Prostate gland (tissue), 2 donors: ENCODE measurements at regions not wholly inside any gene's neighbourhood (a gene's known extent, or its start where the extent isn't known, plus 50 kb on each side); places are given as distances from the start of the nearest gene placed in this dataset.

Source experiments
- POLR2A ChIP-seq: fragments of 450-650 bp; IDR thresholded peaks from one replicate; pipeline ENCODE4 v1.6.1; 2016; ENCODE audit warnings: antibody characterized with exemption, mild to moderate bottlenecking
- POLR2AphosphoS5 ChIP-seq: sonication (generic); formaldehyde crosslinking; IDR thresholded peaks from one replicate; pipeline ENCODE4 v1.6.1; 2017; ENCODE audit warnings: antibody characterized with exemption
- TF ChIP-seq, protein P1 (sequence below), 4 experiments: fragments of 200-600 bp in 2 of 4; fragments of 450-650 bp in 2 of 4; sonication (generic) in 2 of 4; IDR thresholded peaks; 1 replicate in 3 of 4; 2 replicates in 1 of 4; pipeline ENCODE4 v1.5.1; 2016 to 2019; ENCODE audit warnings: antibody characterized with exemption in 4 of 4, mild to moderate bottlenecking in 2 of 4, moderate library complexity in 2 of 4

DNA sequence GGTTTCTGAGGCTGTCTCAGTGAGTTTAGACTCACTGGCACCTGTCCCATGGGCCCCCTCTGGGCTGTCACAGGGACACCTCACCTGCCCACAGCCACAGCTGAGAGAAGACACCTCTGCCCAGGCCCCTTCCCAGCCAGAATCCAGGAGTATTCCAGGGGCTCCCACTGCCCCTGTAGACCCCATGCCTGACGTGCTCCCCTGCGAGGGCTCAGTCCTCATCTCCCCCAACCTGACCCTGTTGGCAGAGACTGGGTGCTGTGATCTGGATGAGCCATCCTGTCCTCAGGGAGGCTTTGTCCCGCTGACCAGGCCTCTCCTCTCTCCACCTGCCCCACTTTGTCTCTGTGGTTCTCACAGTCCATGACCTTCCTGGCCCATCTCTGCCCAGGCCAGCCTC, 89.4 kb downstream of the DHRS2 start:
- TF ChIP-seq, protein P1, sequence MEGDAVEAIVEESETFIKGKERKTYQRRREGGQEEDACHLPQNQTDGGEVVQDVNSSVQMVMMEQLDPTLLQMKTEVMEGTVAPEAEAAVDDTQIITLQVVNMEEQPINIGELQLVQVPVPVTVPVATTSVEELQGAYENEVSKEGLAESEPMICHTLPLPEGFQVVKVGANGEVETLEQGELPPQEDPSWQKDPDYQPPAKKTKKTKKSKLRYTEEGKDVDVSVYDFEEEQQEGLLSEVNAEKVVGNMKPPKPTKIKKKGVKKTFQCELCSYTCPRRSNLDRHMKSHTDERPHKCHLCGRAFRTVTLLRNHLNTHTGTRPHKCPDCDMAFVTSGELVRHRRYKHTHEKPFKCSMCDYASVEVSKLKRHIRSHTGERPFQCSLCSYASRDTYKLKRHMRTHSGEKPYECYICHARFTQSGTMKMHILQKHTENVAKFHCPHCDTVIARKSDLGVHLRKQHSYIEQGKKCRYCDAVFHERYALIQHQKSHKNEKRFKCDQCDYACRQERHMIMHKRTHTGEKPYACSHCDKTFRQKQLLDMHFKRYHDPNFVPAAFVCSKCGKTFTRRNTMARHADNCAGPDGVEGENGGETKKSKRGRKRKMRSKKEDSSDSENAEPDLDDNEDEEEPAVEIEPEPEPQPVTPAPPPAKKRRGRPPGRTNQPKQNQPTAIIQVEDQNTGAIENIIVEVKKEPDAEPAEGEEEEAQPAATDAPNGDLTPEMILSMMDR (IDR thresholded peaks at IDR 0.05): no peak
- TF ChIP-seq POLR2AphosphoS5 (no peak), POLR2A (no peak)
